GM12878 (cell line): ENCODE measurements at regions not wholly inside any gene's neighbourhood (a gene's known extent, or its start where the extent isn't known, plus 50 kb on each side); places are given as distances from the start of the nearest gene placed in this dataset.

ENCODE experiments used
- ATAC-seq: fragments of 200-7000 bp; cut with Tn5 transposase; 3 replicates; pipeline ENCODE4 v1.9.1; 2020; ENCODE audit warnings: mild to moderate bottlenecking, moderate library complexity
- BruUV-seq: library from RNA; stranded (reverse); fragments of 400-500 nt; replicated peaks from 2 replicates; lab custom pipeline; 2021; lab: Mats Ljungman, UMichigan
- CTCF ChIA-PET: fragments of 300-600 bp; sonication (Branson Sonifier 250); formaldehyde crosslinking; extraction: SDS; loops from one replicate; lab custom pipeline; 2021; ENCODE audit warnings: inconsistent platforms; lab: Yijun Ruan, JAX
- POLR2A ChIA-PET: fragments of 350-600 bp; formaldehyde crosslinking; extraction: SDS; loops from one replicate; lab custom pipeline; 2021; ENCODE audit warnings: inconsistent platforms; lab: Charles Lee
- RAD21 ChIA-PET: fragments of 300-600 bp; sonication (Branson Sonifier 250); formaldehyde crosslinking; loops from one replicate; lab custom pipeline; 2023; ENCODE audit warnings: antibody characterized with exemption; ENCODE audit not compliant: unreplicated experiment; lab: Charles Lee
- SMC1A ChIA-PET: fragments of 300-600 bp; sonication (Branson Sonifier 250); formaldehyde crosslinking; loops from one replicate; lab custom pipeline; 2023; ENCODE audit not compliant: unreplicated experiment, uncharacterized antibody; lab: Charles Lee
- DNase-seq: peaks from one replicate; pipeline ENCODE4 v3.0.0-alpha.2; 2011; ENCODE audit warnings: low read depth, low spot score
- FAIRE-seq: peaks from 3 replicates; lab custom pipeline; 2011; peaks lifted over from hg19 to GRCh38; lab: Jason Lieb, UNC
- H2AFZ ChIP-seq: 2 replicates; pipeline ENCODE4 v1.6.0; 2011; ENCODE audit warnings: low read depth, low read length, control low read depth; ENCODE audit not compliant: control insufficient read depth
- H3K27ac ChIP-seq: 2 replicates; pipeline ENCODE4 v1.5.1; 2011; ENCODE audit warnings: control low read depth; ENCODE audit not compliant: control insufficient read depth, insufficient read depth
- H3K27me3 ChIP-seq, 2 experiments: replicated peaks in 1 of 2; 2 replicates each; pipeline versions ENCODE4 v1.6.0 to v1.6.1; 2011; ENCODE audit warnings: low read length in 1 of 2; ENCODE audit not compliant: control insufficient read depth in 2 of 2, insufficient read depth in 2 of 2
- H3K36me3 ChIP-seq, 2 experiments: 2 replicates each; pipeline ENCODE4 v1.5.1; 2011; ENCODE audit warnings: low read length in 1 of 2; ENCODE audit not compliant: control insufficient read depth in 2 of 2, insufficient read depth in 2 of 2
- H3K4me1 ChIP-seq: 2 replicates; pipeline ENCODE4 v1.6.1; 2011; ENCODE audit warnings: mild to moderate bottlenecking, low read length, moderate library complexity, mixed read lengths; ENCODE audit not compliant: control insufficient read depth, insufficient read depth
- H3K4me2 ChIP-seq: 2 replicates; pipeline ENCODE4 v1.6.0; 2011; ENCODE audit warnings: control low read depth; ENCODE audit not compliant: control insufficient read depth, insufficient read depth
- H3K4me3 ChIP-seq: fragments of 200-600 bp; sonication (generic); 2 replicates; pipeline ENCODE4 v1.5.1; 2016
- H3K79me2 ChIP-seq: 2 replicates; pipeline ENCODE4 v1.6.0; 2011; ENCODE audit warnings: low read length; ENCODE audit not compliant: control insufficient read depth, insufficient read depth
- H3K9ac ChIP-seq: 2 replicates; pipeline ENCODE4 v1.8.0; 2011; ENCODE audit warnings: low read length, control low read depth, mixed read lengths; ENCODE audit not compliant: control insufficient read depth, insufficient read depth
- H3K9me3 ChIP-seq: replicated peaks from 3 replicates; pipeline ENCODE4 v1.5.1; 2011; ENCODE audit warnings: mild to moderate bottlenecking, low read length; ENCODE audit not compliant: control insufficient read depth, insufficient read depth
- H4K20me1 ChIP-seq: 2 replicates; pipeline ENCODE4 v1.6.0; 2011; ENCODE audit not compliant: control insufficient read depth, insufficient read depth
- ASH2L ChIP-seq: fragments of 300-600, 200-600 bp; sonication (generic); IDR thresholded peaks from 2 replicates; pipeline ENCODE4 v1.6.1; 2017; ENCODE audit warnings: low read depth, mild to moderate bottlenecking, borderline replicate concordance
- BACH1 ChIP-seq: fragments of 450-650 bp; IDR thresholded peaks from 2 replicates; pipeline ENCODE4 v1.6.1; 2017; ENCODE audit warnings: mild to moderate bottlenecking, borderline replicate concordance
- BCL3 ChIP-seq: IDR thresholded peaks from 2 replicates; pipeline ENCODE4 v1.6.1; 2011; ENCODE audit warnings: borderline replicate concordance, low read depth, mild to moderate bottlenecking, moderate library complexity, low read length; ENCODE audit not compliant: insufficient read depth, poor library complexity, severe bottlenecking
- CEBPB ChIP-seq, 2 experiments: fragments of 150-350 bp in 1 of 2; IDR thresholded peaks; 2 replicates each; pipeline ENCODE4 v1.6.1; 2012 to 2014; ENCODE audit warnings: low read depth in 2 of 2, low read length in 2 of 2, borderline replicate concordance in 1 of 2, inconsistent platforms in 1 of 2
- CHD2 ChIP-seq: IDR thresholded peaks from 2 replicates; pipeline ENCODE4 v1.6.1; 2011; ENCODE audit warnings: low read depth, low read length, improper control_type of control experiment, borderline replicate concordance
- KAT2A ChIP-seq: conservative IDR thresholded peaks from 2 replicates; pipeline ENCODE4 v1.6.1; 2011; ENCODE audit warnings: low read depth, low read length; ENCODE audit not compliant: control insufficient read depth
- NFYB ChIP-seq: IDR thresholded peaks from 2 replicates; pipeline ENCODE4 v1.6.1; 2011; ENCODE audit warnings: low read depth, mild to moderate bottlenecking, low read length, improper control_type of control experiment, moderate library complexity; ENCODE audit not compliant: insufficient read depth
- POLR2AphosphoS2 ChIP-seq: IDR thresholded peaks from 2 replicates; pipeline ENCODE4 v1.6.1; 2011; ENCODE audit warnings: low read depth, mild to moderate bottlenecking, low read length, improper control_type of control experiment, moderate library complexity
- RAD21 ChIP-seq: IDR thresholded peaks from 2 replicates; pipeline ENCODE4 v1.6.1; 2011; ENCODE audit warnings: mild to moderate bottlenecking, low read depth, low read length, moderate library complexity; ENCODE audit not compliant: insufficient read depth
- REST ChIP-seq: IDR thresholded peaks from 2 replicates; pipeline ENCODE4 v1.6.1; 2012; ENCODE audit warnings: mild to moderate bottlenecking, low read depth, low read length
- RFX5 ChIP-seq: IDR thresholded peaks from 2 replicates; pipeline ENCODE4 v1.6.1; 2011; ENCODE audit warnings: low read depth, low read length, improper control_type of control experiment
- RUNX3 ChIP-seq: IDR thresholded peaks from 2 replicates; pipeline ENCODE4 v1.6.1; 2012; ENCODE audit warnings: low read length, inconsistent platforms
- ZBTB33 ChIP-seq: fragments of 450-650 bp; IDR thresholded peaks from 2 replicates; pipeline ENCODE4 v1.6.1; 2017; ENCODE audit warnings: mild to moderate bottlenecking
- ZNF24 ChIP-seq: fragments of 450-650 bp; IDR thresholded peaks from 2 replicates; pipeline ENCODE4 v1.6.1; 2017; ENCODE audit warnings: antibody characterized with exemption, mild to moderate bottlenecking
- WGBS: methylation state at CpG from one replicate; pipeline ENCODE4 v1.1.6; 2016; ENCODE audit warnings: low lambda C conversion rate; ENCODE audit not compliant: insufficient replicate concordance, insufficient coverage; ENCODE audit errors: missing lambda C conversion rate; 5-methylcytosine and 5-hydroxymethylcytosine counted together
- in situ Hi-C: fragments of 300-500 bp; cut with MboI; formaldehyde crosslinking; loops from 9 replicates; pipeline ENCODE4 v1.14.3; 2018; ENCODE audit warnings: mixed read lengths
- intact Hi-C: fragments of 100-400 bp; cut with micrococcal nuclease; formaldehyde crosslinking; loops from one replicate; pipeline ENCODE4 v1.14.2; 2022; ENCODE audit not compliant: unreplicated experiment

- TF ChIP-seq BCL3 (no peak), POLR2AphosphoS2 (no peak), REST (no peak), ASH2L (no peak), ZNF24 (no peak)
- TF ChIP-seq, all 136 proteins: peak for 0
These were observed 573.6 kb upstream of the GRM7 start (continued) for GRCh38 chr3:6287088-6287875.

GRCh38 chr3:6301626-6302025, 559.3 kb upstream of the GRM7 start:
- in situ Hi-C loops: no loop called here
- no peak overlapping the region for H3K4me3 ChIP-seq
- FAIRE-seq: no peak
- CTCF ChIA-PET: no interaction called here
- RAD21 ChIA-PET: no interaction called here
- WGBS: 38% methylated on average over 3 of the region's 3 CpGs
- no peak for ATAC-seq
- H3K27me3 ChIP-seq: no peaks in the 10 kb centered on the region
- POLR2A ChIA-PET: no interaction called here
- H3K9ac ChIP-seq: no peak overlapping the region
- no peak overlapping the region for H3K4me2 ChIP-seq
- no peaks in the 10 kb centered on the region for H3K36me3 ChIP-seq
- H3K27ac ChIP-seq: no peak overlapping the region
- DNase-seq: no peak
- H3K4me1 ChIP-seq: no peaks in the 10 kb centered on the region
- BruUV-seq: no TSS peak
- no peaks in the 10 kb centered on the region for H4K20me1 ChIP-seq
- no peaks in the 10 kb centered on the region for H3K79me2 ChIP-seq
- H3K9me3 ChIP-seq: no peaks in the 10 kb centered on the region; the same call in 2 of the 3 replicates
- no peak overlapping the region for H2AFZ ChIP-seq
- no peak for TF ChIP-seq RAD21
- TF ChIP-seq NFYB: no peak
- no peak for TF ChIP-seq KAT2A
- TF ChIP-seq CEBPB (IDR thresholded peaks at IDR 0.05; ENCODE audit: borderline replicate concordance in 1 of 2, low read depth in 2 of 2, low read length in 2 of 2): no peak
- no peak for TF ChIP-seq BACH1
- no peak for TF ChIP-seq ZBTB33
- TF ChIP-seq RFX5: no peak
- no peak for TF ChIP-seq CHD2
- TF ChIP-seq RUNX3: no peak
- TF ChIP-seq, all 136 proteins: peak for 0
- intact Hi-C loops: no loop called here
- SMC1A ChIA-PET: interaction anchor here (1.1 kb wide), 1 partner anchor 48 kb away, joined by 3 read pairs; no protein-coding TSS in a partner anchor
